H9 (cell line): ENCODE measurements at regions not wholly inside any gene's neighbourhood (a gene's known extent, or its start where the extent isn't known, plus 50 kb on each side); places are given as distances from the start of the nearest gene placed in this dataset.

ENCODE experiments used
- DNase-seq: peaks from one replicate; pipeline ENCODE4 v3.0.0-alpha.2; 2017
- H2AFZ ChIP-seq: one replicate; pipeline ENCODE4 v1.6.1; 2013; ENCODE audit warnings: mild to moderate bottlenecking, low read length, control low read depth, moderate library complexity
- H2AK5ac ChIP-seq: 2 replicates; pipeline ENCODE4 v1.6.1; 2013; ENCODE audit warnings: low read length, control low read depth, mixed read lengths; ENCODE audit not compliant: insufficient read length
- H2BK120ac ChIP-seq: one replicate; pipeline ENCODE4 v1.6.1; 2013; ENCODE audit warnings: low read depth, mild to moderate bottlenecking, low read length, control low read depth, inconsistent platforms; ENCODE audit not compliant: poor library complexity, severe bottlenecking
- H2BK12ac ChIP-seq: 2 replicates; pipeline ENCODE4 v1.6.1; 2013; ENCODE audit warnings: low read length, control low read depth, mixed read lengths, low read depth; ENCODE audit not compliant: insufficient read length
- H2BK15ac ChIP-seq: 2 replicates; pipeline ENCODE4 v1.6.1; 2013; ENCODE audit warnings: low read depth, low read length, control low read depth
- H2BK20ac ChIP-seq: one replicate; pipeline ENCODE4 v1.6.1; 2013; ENCODE audit warnings: low read depth, mild to moderate bottlenecking, low read length, control low read depth, inconsistent platforms; ENCODE audit not compliant: poor library complexity, severe bottlenecking
- H2BK5ac ChIP-seq: 2 replicates; pipeline ENCODE4 v1.6.1; 2013; ENCODE audit warnings: low read length, control low read depth, mixed read lengths; ENCODE audit not compliant: insufficient read length
- H3K14ac ChIP-seq: 2 replicates; pipeline ENCODE4 v1.6.1; 2013; ENCODE audit warnings: low read length, control low read depth; ENCODE audit not compliant: insufficient read depth
- H3K18ac ChIP-seq: 2 replicates; pipeline ENCODE4 v1.6.1; 2013; ENCODE audit warnings: low read depth, mild to moderate bottlenecking, mixed read lengths, low read length, control low read depth; ENCODE audit not compliant: insufficient read length
- H3K23ac ChIP-seq: 2 replicates; pipeline ENCODE4 v1.6.1; 2013; ENCODE audit warnings: low read length, control low read depth, mixed read lengths, low read depth; ENCODE audit not compliant: insufficient read length
- H3K23me2 ChIP-seq: 2 replicates; pipeline ENCODE4 v1.6.1; 2013; ENCODE audit warnings: low read depth, mild to moderate bottlenecking, mixed read lengths, low read length, control low read depth; ENCODE audit not compliant: insufficient read length, poor library complexity, severe bottlenecking
- H3K27ac ChIP-seq: 2 replicates; pipeline ENCODE4 v1.5.1; 2013; ENCODE audit warnings: low read length, control low read depth, mixed read lengths, low read depth; ENCODE audit not compliant: insufficient read length
- H3K27me3 ChIP-seq: 2 replicates; pipeline ENCODE4 v1.6.1; 2013; ENCODE audit warnings: low read length, control low read depth, inconsistent platforms; ENCODE audit not compliant: insufficient read depth
- H3K4ac ChIP-seq: 2 replicates; pipeline ENCODE4 v1.6.1; 2013; ENCODE audit warnings: low read depth, mild to moderate bottlenecking, control low read depth, inconsistent platforms, low read length, moderate library complexity
- H3K4me1 ChIP-seq: 2 replicates; pipeline ENCODE4 v1.6.1; 2013; ENCODE audit warnings: low read length, control low read depth, inconsistent platforms; ENCODE audit not compliant: insufficient read depth
- H3K4me2 ChIP-seq: 2 replicates; pipeline ENCODE4 v1.6.1; 2013; ENCODE audit warnings: low read length, control low read depth, mixed read lengths; ENCODE audit not compliant: insufficient read length, insufficient read depth
- H3K56ac ChIP-seq: 2 replicates; pipeline ENCODE4 v1.6.1; 2013; ENCODE audit warnings: low read depth, mild to moderate bottlenecking, mixed read lengths, low read length, control low read depth; ENCODE audit not compliant: insufficient read length
- H3K79me1 ChIP-seq: 2 replicates; pipeline ENCODE4 v1.6.1; 2013; ENCODE audit warnings: low read depth, mild to moderate bottlenecking, moderate library complexity, low read length, control low read depth, inconsistent platforms; ENCODE audit not compliant: insufficient read depth, poor library complexity, severe bottlenecking
- H3K79me2 ChIP-seq: 2 replicates; pipeline ENCODE4 v1.6.1; 2013; ENCODE audit warnings: low read length, control low read depth, inconsistent platforms; ENCODE audit not compliant: insufficient read depth
- H3K9ac ChIP-seq: 2 replicates; pipeline ENCODE4 v1.6.1; 2013; ENCODE audit warnings: low read length, control low read depth, mixed read lengths; ENCODE audit not compliant: insufficient read length; ENCODE audit errors: extremely low read depth
- H3K9me3 ChIP-seq: one replicate; pipeline ENCODE4 v1.6.1; 2013; ENCODE audit warnings: low read depth, low read length, inconsistent platforms; ENCODE audit not compliant: control insufficient read depth
- H3T11ph ChIP-seq: one replicate; pipeline ENCODE4 v1.6.1; 2013; ENCODE audit warnings: mild to moderate bottlenecking, low read length, control low read depth, inconsistent platforms
- H4K20me1 ChIP-seq: one replicate; pipeline ENCODE4 v1.6.1; 2013; ENCODE audit not compliant: control insufficient read depth, insufficient read length, insufficient read depth
- H4K5ac ChIP-seq: 2 replicates; pipeline ENCODE4 v1.6.1; 2013; ENCODE audit warnings: low read depth, mild to moderate bottlenecking, mixed read lengths, low read length, control low read depth; ENCODE audit not compliant: insufficient read length
- H4K8ac ChIP-seq: replicated peaks from 2 replicates; pipeline ENCODE4 v1.6.1; 2013; ENCODE audit warnings: low read length, control low read depth, mixed read lengths, low read depth; ENCODE audit not compliant: insufficient read length
- H4K91ac ChIP-seq: 2 replicates; pipeline ENCODE4 v1.6.1; 2013; ENCODE audit warnings: low read depth, mild to moderate bottlenecking, moderate library complexity, mixed read lengths, low read length, control low read depth; ENCODE audit not compliant: insufficient read length
- H3K27ac Mint-ChIP-seq, 3 experiments: 2 replicates in 2 of 3; 3 replicates in 1 of 3; pipeline ENCODE4 v1.8.0; 2020 to 2021; ENCODE audit warnings: mixed read lengths in 3 of 3, mild to moderate bottlenecking in 1 of 3, moderate library complexity in 1 of 3
- H3K27me3 Mint-ChIP-seq: 2 replicates; pipeline ENCODE4 v1.8.0; 2021; ENCODE audit warnings: low read depth, mild to moderate bottlenecking, moderate library complexity, mixed read lengths
- H3K36me3 Mint-ChIP-seq, 3 experiments: 2 replicates in 2 of 3; 3 replicates in 1 of 3; pipeline ENCODE4 v1.8.0; 2020 to 2021; ENCODE audit warnings: low read depth in 3 of 3, mixed read lengths in 3 of 3; ENCODE audit not compliant: insufficient read depth in 1 of 3
- H3K4me1 Mint-ChIP-seq, 2 experiments: 2 replicates each; pipeline ENCODE4 v1.8.0; 2020; ENCODE audit warnings: mixed read lengths in 2 of 2
- H3K4me3 Mint-ChIP-seq, 2 experiments: 2 replicates in 1 of 2; 3 replicates in 1 of 2; pipeline ENCODE4 v1.8.0; 2020 to 2021; ENCODE audit warnings: mild to moderate bottlenecking in 2 of 2, mixed read lengths in 2 of 2, moderate library complexity in 1 of 2
- H3K9me3 Mint-ChIP-seq, 2 experiments: 2 replicates in 1 of 2; 3 replicates in 1 of 2; pipeline ENCODE4 v1.8.0; 2020; ENCODE audit warnings: mild to moderate bottlenecking in 2 of 2, mixed read lengths in 2 of 2, moderate library complexity in 1 of 2
- CTCF ChIP-seq: fragments of 200-600 bp; sonication (generic); conservative IDR thresholded peaks from 3 replicates; pipeline ENCODE4 v1.8.0; 2021; ENCODE audit warnings: antibody characterized with exemption, mild to moderate bottlenecking
- WGBS: extraction: QIAGEN DNeasy Blood & Tissue Kit; methylation state at CpG from one replicate; pipeline ENCODE4 v1.1.7; 2013; ENCODE audit warnings: missing lambda C conversion rate, low lambda C conversion rate, mixed read lengths; ENCODE audit not compliant: insufficient read length; ENCODE audit errors: extremely low coverage; 5-methylcytosine and 5-hydroxymethylcytosine counted together

- Histone ChIP-seq H3K4me1 (no peaks in the 10 kb centered on the region), H2BK15ac (no peak overlapping the region), H4K20me1 (no peaks in the 10 kb centered on the region), H3K27me3 (no peaks in the 10 kb centered on the region; the same call in 1 of the 2 replicates), H3K79me1 (no peaks in the 10 kb centered on the region), H3K14ac (no peak overlapping the region), H3T11ph (no peak overlapping the region), H2BK20ac (no peak overlapping the region), H3K27ac (no peak overlapping the region), H3K79me2 (no peaks in the 10 kb centered on the region), H3K56ac (no peak overlapping the region), H3K23me2 (no peaks in the 10 kb centered on the region), H2BK12ac (no peak overlapping the region), H3K9ac (no peak overlapping the region), H3K23ac (no peak overlapping the region), H3K9me3 (no peaks in the 10 kb centered on the region), H3K4ac (no peak overlapping the region), H4K91ac (no peak overlapping the region), H4K8ac (no peak overlapping the region), H2AK5ac (no peak overlapping the region), H2BK5ac (no peak overlapping the region), H4K5ac (no peak overlapping the region), H3K18ac (no peak overlapping the region), H2BK120ac (no peak overlapping the region), H3K4me2 (no peak overlapping the region), H2AFZ (no peak overlapping the region)
- Mint-ChIP-seq H3K9me3 (peaks cover 0 to 2% of the 10 kb centered on the region in 2 experiments; a peak in 1 of 5 replicates), H3K4me3 (no peak overlapping the region), H3K27me3 (no peaks in the 10 kb centered on the region), H3K27ac (peak overlapping the region in 1 of 3 experiments; percentile 40; a peak in 1 of 7 replicates), H3K4me1 (no peaks in the 10 kb centered on the region), H3K36me3 (peaks cover 0 to 2% (median 0%) of the 10 kb centered on the region in 3 experiments; a peak in 2 of 7 replicates)
- WGBS, result 100% methylated on average over 1 of the region's 8 CpGs
- no peak for TF ChIP-seq CTCF
- DNase-seq, result no peak
Measured at GRCh38 chr21:19461481-19462205, 1058.1 kb upstream of the TMPRSS15 start.
